Activated CD4-positive, alpha-beta memory T cell treated with anti-CD3 and anti-CD28 coated beads for 36 hours (primary cell): ENCODE measurements at regions not wholly inside any gene's neighbourhood (a gene's known extent, or its start where the extent isn't known, plus 50 kb on each side); places are given as distances from the start of the nearest gene placed in this dataset.

Experiments
- CTCF ChIA-PET: fragments of 350-600 bp; sonication (Branson Sonifier 250); formaldehyde crosslinking; loops from one replicate; lab custom pipeline; 2021; ENCODE audit warnings: antibody characterized with exemption, inconsistent platforms; lab: Charles Lee
- POLR2A ChIA-PET: fragments of 350-600 bp; sonication (Branson Sonifier 250); formaldehyde crosslinking; loops from one replicate; lab custom pipeline; 2021; ENCODE audit warnings: antibody characterized with exemption; lab: Charles Lee
- DNase-seq: peaks from one replicate; pipeline ENCODE4 v3.0.0-alpha.2; 2020
- H3K27ac Mint-ChIP-seq: one replicate; pipeline ENCODE4 v1.8.0; 2021; ENCODE audit warnings: mixed read lengths
- H3K27me3 Mint-ChIP-seq: one replicate; pipeline ENCODE4 v1.8.0; 2021; ENCODE audit warnings: mixed read lengths
- H3K36me3 Mint-ChIP-seq: one replicate; pipeline ENCODE4 v1.8.0; 2021; ENCODE audit warnings: mixed read lengths
- H3K4me1 Mint-ChIP-seq: one replicate; pipeline ENCODE4 v1.8.0; 2021; ENCODE audit warnings: low read depth, mixed read lengths
- H3K4me3 Mint-ChIP-seq: one replicate; pipeline ENCODE4 v1.8.0; 2021; ENCODE audit warnings: mild to moderate bottlenecking, mixed read lengths
- H3K9me3 Mint-ChIP-seq: one replicate; pipeline ENCODE4 v1.8.0; 2021; ENCODE audit warnings: mixed read lengths
- intact Hi-C: fragments of 100-400 bp; cut with micrococcal nuclease; formaldehyde crosslinking; loops from one replicate; pipeline ENCODE4 v1.15.1; 2023

DNA sequence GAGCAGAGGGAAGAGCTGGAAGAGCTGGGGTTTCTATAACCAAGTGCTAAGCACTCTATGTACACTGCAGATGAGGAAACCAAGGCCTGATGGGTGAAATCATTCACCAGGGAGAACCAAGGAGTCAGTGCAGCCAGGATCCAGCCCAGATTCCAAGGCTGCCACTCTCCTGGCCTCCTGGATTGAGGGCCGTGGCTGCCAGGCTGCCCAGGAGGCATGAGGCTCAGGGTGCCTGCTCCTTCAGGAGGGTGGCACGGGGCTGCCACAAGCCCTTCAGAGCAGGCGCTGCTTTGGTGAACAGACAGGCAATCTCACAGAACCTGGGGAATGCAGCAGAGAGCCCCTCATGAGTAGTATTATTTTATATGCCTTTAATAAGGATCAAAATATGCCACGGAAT, 293.7 kb upstream of the HDAC4 start:
- ChIA-PET POLR2A (no interaction called here), CTCF (no interaction called here)
- no peak overlapping the region for H3K4me3 Mint-ChIP-seq
- no peaks in the 10 kb centered on the region for H3K27me3 Mint-ChIP-seq
- no peaks in the 10 kb centered on the region for H3K9me3 Mint-ChIP-seq
- no peak overlapping the region for H3K27ac Mint-ChIP-seq
- no peaks in the 10 kb centered on the region for H3K4me1 Mint-ChIP-seq
- intact Hi-C loops, result no loop called here
- DNase-seq, result no peak
- no peaks in the 10 kb centered on the region for H3K36me3 Mint-ChIP-seq

DNA sequence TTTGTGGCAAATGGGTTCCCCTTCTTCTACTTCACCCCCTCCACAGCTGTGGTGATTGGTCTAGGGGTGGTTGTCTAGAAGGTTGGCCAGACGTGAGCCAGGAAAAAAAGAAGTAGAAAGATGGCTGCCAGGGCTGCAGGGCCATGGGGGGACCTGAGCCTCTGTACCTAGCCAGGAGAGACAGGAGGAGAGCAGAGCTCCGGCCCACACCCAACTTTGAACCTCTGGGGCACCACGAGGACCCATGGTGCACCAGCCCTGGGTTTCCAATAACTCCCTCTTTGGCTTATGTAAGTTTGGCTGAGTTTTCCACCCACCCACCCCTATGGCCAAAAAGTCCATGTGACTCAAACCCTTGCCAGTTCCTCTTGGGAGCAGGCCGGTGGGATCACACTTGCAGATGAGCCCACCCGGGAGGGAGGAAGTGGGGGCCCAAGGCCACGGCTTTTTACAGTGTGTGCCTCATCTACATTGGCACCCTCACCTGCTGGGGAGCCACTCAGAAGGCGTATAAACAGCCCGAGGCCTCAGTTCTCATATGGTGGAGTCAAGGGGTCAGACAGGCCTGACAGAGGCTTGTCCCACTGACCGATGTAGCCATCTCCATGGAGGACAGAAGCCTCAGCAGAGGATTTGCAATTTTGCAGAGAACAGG, 293.1 kb upstream of the HDAC4 start:
- Mint-ChIP-seq H3K9me3 (no peaks in the 10 kb centered on the region), H3K27me3 (no peaks in the 10 kb centered on the region), H3K27ac (no peak overlapping the region), H3K36me3 (no peaks in the 10 kb centered on the region), H3K4me3 (no peak overlapping the region), H3K4me1 (no peaks in the 10 kb centered on the region)
- POLR2A ChIA-PET, result no interaction called here
- DNase-seq, result no peak
- CTCF ChIA-PET, result no interaction called here
- intact Hi-C loops, result no loop called here

DNA sequence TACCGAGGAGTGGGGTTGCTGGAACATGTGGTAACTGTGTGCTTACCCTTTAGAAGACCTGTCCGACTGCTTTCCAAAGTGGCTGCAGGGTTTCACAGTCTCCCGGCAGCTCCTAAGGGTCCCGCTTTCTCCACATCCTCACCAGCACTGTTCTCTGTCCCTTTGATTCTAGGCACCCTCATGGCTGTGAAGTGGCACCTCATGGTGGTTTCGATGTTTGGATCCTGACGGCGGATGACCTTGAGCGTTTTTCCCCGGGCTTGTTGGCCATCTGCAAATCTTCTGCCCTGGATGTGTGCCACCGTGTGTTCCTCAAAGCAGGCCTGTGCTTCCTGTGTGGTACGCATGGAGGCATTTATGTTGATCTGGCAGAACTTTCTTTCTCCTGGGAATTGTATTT, 292.5 kb upstream of the HDAC4 start:
- no peak overlapping the region for H3K27ac Mint-ChIP-seq
- CTCF ChIA-PET, result no interaction called here
- H3K4me1 Mint-ChIP-seq, result no peaks in the 10 kb centered on the region

GRCh38 chr2:239692919-239693318, 292.1 kb upstream of the HDAC4 start:
- H3K4me3 Mint-ChIP-seq, result no peak overlapping the region
- no peak overlapping the region for H3K27ac Mint-ChIP-seq
- intact Hi-C loops, result no loop called here
- ChIA-PET POLR2A (no interaction called here), CTCF (no interaction called here)
- H3K4me1 Mint-ChIP-seq, result no peaks in the 10 kb centered on the region
- DNase-seq, result no peak
- no peaks in the 10 kb centered on the region for H3K27me3 Mint-ChIP-seq
- H3K9me3 Mint-ChIP-seq, result no peaks in the 10 kb centered on the region
- H3K36me3 Mint-ChIP-seq, result no peaks in the 10 kb centered on the region

More for the DNA sequence above, 292.5 kb upstream of the HDAC4 start:
- POLR2A ChIA-PET, result no interaction called here
- Mint-ChIP-seq H3K9me3 (no peaks in the 10 kb centered on the region), H3K4me3 (no peak overlapping the region), H3K36me3 (no peaks in the 10 kb centered on the region), H3K27me3 (no peaks in the 10 kb centered on the region)
- no peak for DNase-seq
- intact Hi-C loops, result no loop called here

GRCh38 chr2:239692362-239692851, 291.6 kb upstream of the HDAC4 start:
- CTCF ChIA-PET, result no interaction called here
- Mint-ChIP-seq H3K9me3 (no peaks in the 10 kb centered on the region), H3K4me1 (no peaks in the 10 kb centered on the region), H3K27ac (no peak overlapping the region), H3K27me3 (peaks cover 2% of the 10 kb centered on the region), H3K36me3 (no peaks in the 10 kb centered on the region), H3K4me3 (no peak overlapping the region)
- POLR2A ChIA-PET, result no interaction called here
- intact Hi-C loops, result no loop called here
- no peak for DNase-seq

DNA sequence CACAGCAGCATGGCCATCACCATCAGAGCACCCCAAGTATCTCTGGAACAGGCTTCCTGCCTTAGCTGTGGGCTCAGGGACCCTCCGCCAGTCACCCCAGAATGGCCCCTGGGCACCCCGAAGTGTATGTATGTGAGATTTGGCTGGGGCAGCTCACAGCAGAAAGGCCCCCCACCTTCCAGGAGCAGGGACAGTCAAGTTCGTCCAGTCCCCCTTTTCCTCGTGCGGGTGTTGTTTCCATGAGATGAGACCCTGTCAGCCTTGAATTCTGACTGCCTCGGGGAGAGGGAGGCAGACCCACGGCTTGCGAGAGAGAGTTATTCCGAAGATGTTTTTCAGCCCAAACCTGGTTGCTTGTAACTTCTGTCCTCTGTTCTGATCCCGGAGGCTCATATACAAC, 290.9 kb upstream of the HDAC4 start:
- intact Hi-C loops, result no loop called here

GRCh38 chr2:239690651-239691631, 290.1 kb upstream of the HDAC4 start:
- DNase-seq, result no peak
- intact Hi-C loops, result no loop called here
- Mint-ChIP-seq H3K4me1 (no peaks in the 10 kb centered on the region), H3K9me3 (no peaks in the 10 kb centered on the region), H3K4me3 (no peak overlapping the region), H3K36me3 (no peaks in the 10 kb centered on the region), H3K27ac (no peak overlapping the region), H3K27me3 (peaks cover 3% of the 10 kb centered on the region)
- ChIA-PET CTCF (no interaction called here), POLR2A (no interaction called here)

More for the DNA sequence above, 290.9 kb upstream of the HDAC4 start:
- Mint-ChIP-seq H3K27ac (no peak overlapping the region), H3K4me3 (no peak overlapping the region), H3K27me3 (peaks cover 3% of the 10 kb centered on the region), H3K36me3 (no peaks in the 10 kb centered on the region), H3K4me1 (no peaks in the 10 kb centered on the region), H3K9me3 (no peaks in the 10 kb centered on the region)
- DNase-seq, result no peak
- CTCF ChIA-PET, result no interaction called here
- POLR2A ChIA-PET, result no interaction called here

GRCh38 chr2:239689985-239690384, 289.2 kb upstream of the HDAC4 start:
- CTCF ChIA-PET, result no interaction called here
- POLR2A ChIA-PET, result no interaction called here

DNA sequence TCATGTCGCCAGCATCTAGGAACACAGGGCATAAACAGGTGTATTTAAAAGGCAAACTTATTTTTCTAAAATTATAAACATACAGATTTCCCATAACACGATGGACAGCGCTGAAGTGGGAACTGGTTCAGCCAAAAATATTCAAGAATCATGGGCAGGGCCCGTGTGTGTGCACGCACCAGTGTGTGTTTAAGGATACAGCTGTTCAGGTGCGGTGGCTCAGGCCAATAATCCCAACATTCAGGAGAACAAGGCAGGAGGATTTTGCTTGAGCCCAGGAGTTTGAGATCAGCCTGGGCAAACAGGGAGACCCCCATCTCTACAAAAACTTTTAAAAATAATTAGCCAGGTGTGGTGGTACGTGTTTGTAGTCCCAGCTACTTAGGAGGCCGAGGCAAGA, 288.6 kb upstream of the HDAC4 start:
- H3K4me1 Mint-ChIP-seq, result no peaks in the 10 kb centered on the region
- intact Hi-C loops, result no loop called here
- ChIA-PET CTCF (no interaction called here), POLR2A (no interaction called here)
- no peak overlapping the region for H3K4me3 Mint-ChIP-seq
- H3K9me3 Mint-ChIP-seq, result no peaks in the 10 kb centered on the region
- DNase-seq, result no peak
- H3K27me3 Mint-ChIP-seq, result peaks cover 12% of the 10 kb centered on the region
- no peaks in the 10 kb centered on the region for H3K36me3 Mint-ChIP-seq
- no peak overlapping the region for H3K27ac Mint-ChIP-seq

More at GRCh38 chr2:239689985-239690384, 289.2 kb upstream of the HDAC4 start:
- H3K36me3 Mint-ChIP-seq, result no peaks in the 10 kb centered on the region
- DNase-seq, result no peak
- no peak overlapping the region for H3K27ac Mint-ChIP-seq
- no peaks in the 10 kb centered on the region for H3K4me1 Mint-ChIP-seq
- no peak overlapping the region for H3K4me3 Mint-ChIP-seq
- intact Hi-C loops, result no loop called here
- H3K27me3 Mint-ChIP-seq, result peaks cover 12% of the 10 kb centered on the region
- no peaks in the 10 kb centered on the region for H3K9me3 Mint-ChIP-seq

- no peaks in the 10 kb centered on the region for H3K4me1 Mint-ChIP-seq
Measured at GRCh38 chr2:239688840-239689239, 288.0 kb upstream of the HDAC4 start.

GRCh38 chr2:239688122-239688681, 287.4 kb upstream of the HDAC4 start:
- Mint-ChIP-seq H3K4me1 (no peaks in the 10 kb centered on the region), H3K27me3 (peaks cover 18% of the 10 kb centered on the region), H3K27ac (no peak overlapping the region), H3K9me3 (no peaks in the 10 kb centered on the region), H3K36me3 (no peaks in the 10 kb centered on the region), H3K4me3 (no peak overlapping the region)
- intact Hi-C loops, result no loop called here
- ChIA-PET CTCF (no interaction called here), POLR2A (no interaction called here)
- no peak for DNase-seq

More at GRCh38 chr2:239688840-239689239, 288.0 kb upstream of the HDAC4 start:
- no peak for DNase-seq
- no peak overlapping the region for H3K4me3 Mint-ChIP-seq
- POLR2A ChIA-PET, result no interaction called here
- no peaks in the 10 kb centered on the region for H3K9me3 Mint-ChIP-seq
- H3K27ac Mint-ChIP-seq, result no peak overlapping the region
- H3K27me3 Mint-ChIP-seq, result peaks cover 17% of the 10 kb centered on the region
- intact Hi-C loops, result no loop called here
- CTCF ChIA-PET, result no interaction called here
- no peaks in the 10 kb centered on the region for H3K36me3 Mint-ChIP-seq

DNA sequence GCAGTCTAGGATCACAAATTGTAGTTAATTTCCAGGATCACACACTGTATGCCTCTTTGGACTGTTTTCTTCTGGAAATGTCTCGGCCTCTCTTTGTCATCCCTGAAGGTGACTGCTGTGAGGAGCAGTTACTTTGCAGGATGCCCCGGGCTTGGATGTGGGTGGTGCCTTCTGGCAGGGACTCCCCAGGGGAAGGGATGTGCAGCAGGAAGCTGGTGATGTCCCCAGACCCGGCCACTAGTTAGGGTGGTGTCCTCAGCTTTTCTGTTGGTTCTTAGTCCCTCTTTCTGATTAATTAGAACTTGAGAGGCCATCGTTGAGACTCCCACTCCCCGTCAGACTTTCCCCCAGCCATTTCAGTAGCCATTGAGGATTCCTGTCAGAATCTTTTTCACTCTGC, 286.6 kb upstream of the HDAC4 start:
- H3K27ac Mint-ChIP-seq, result no peak overlapping the region
- H3K36me3 Mint-ChIP-seq, result no peaks in the 10 kb centered on the region
- H3K4me3 Mint-ChIP-seq, result no peak overlapping the region
- H3K4me1 Mint-ChIP-seq, result no peaks in the 10 kb centered on the region
- no peak for DNase-seq
- intact Hi-C loops, result no loop called here
- POLR2A ChIA-PET, result no interaction called here
- H3K9me3 Mint-ChIP-seq, result peaks cover 4% of the 10 kb centered on the region
- CTCF ChIA-PET, result no interaction called here
- H3K27me3 Mint-ChIP-seq, result peaks cover 20% of the 10 kb centered on the region
